ENCODE measurements at regions not wholly inside any gene's neighbourhood (a gene's known extent, or its start where the extent isn't known, plus 50 kb on each side); places are given as distances from the start of the nearest gene placed in this dataset.

- H3K27ac ChIP-seq (ENCODE audit: insufficient read depth, low read length, poor library complexity, severe bottlenecking): no peak overlapping the region
- H3K4me3 ChIP-seq (ENCODE audit: insufficient read depth, low read depth, low read length, poor library complexity, severe bottlenecking): no peak overlapping the region
- no peaks in the 10 kb centered on the region for H3K27me3 ChIP-seq (replicated peaks; ENCODE audit: control insufficient read depth, insufficient read depth, low read length, poor library complexity, severe bottlenecking)
- no peak for DNase-seq
- no peaks in the 10 kb centered on the region for H3K4me1 ChIP-seq (ENCODE audit: control insufficient read depth, insufficient read depth, low read length, poor library complexity, severe bottlenecking)
- no peaks in the 10 kb centered on the region for H3K36me3 ChIP-seq (ENCODE audit: control insufficient read depth, insufficient read depth, low read length)
- H3K9me3 ChIP-seq (ENCODE audit: control insufficient read depth, low read length): no peaks in the 10 kb centered on the region
Observed at GRCh38 chr5:167049043-167049663, 1242.3 kb upstream of the WWC1 start.

- H3K27me3 ChIP-seq (replicated peaks; ENCODE audit: control insufficient read depth, insufficient read depth, low read length, poor library complexity, severe bottlenecking): no peaks in the 10 kb centered on the region
- H3K27ac ChIP-seq (ENCODE audit: insufficient read depth, low read length, poor library complexity, severe bottlenecking): no peak overlapping the region
- H3K4me1 ChIP-seq (ENCODE audit: control insufficient read depth, insufficient read depth, low read length, poor library complexity, severe bottlenecking): no peaks in the 10 kb centered on the region
- no peak for DNase-seq
- no peaks in the 10 kb centered on the region for H3K9me3 ChIP-seq (ENCODE audit: control insufficient read depth, low read length)
- no peaks in the 10 kb centered on the region for H3K36me3 ChIP-seq (ENCODE audit: control insufficient read depth, insufficient read depth, low read length)
- no peak overlapping the region for H3K4me3 ChIP-seq (ENCODE audit: insufficient read depth, low read depth, low read length, poor library complexity, severe bottlenecking)
Observed at GRCh38 chr5:167049771-167050567, 1241.5 kb upstream of the WWC1 start.

- DNase-seq: no peak
- Histone ChIP-seq H3K4me1 (ENCODE audit: control insufficient read depth, insufficient read depth, low read length, poor library complexity, severe bottlenecking) (no peaks in the 10 kb centered on the region), H3K9me3 (ENCODE audit: control insufficient read depth, low read length) (no peaks in the 10 kb centered on the region), H3K27me3 (replicated peaks; ENCODE audit: control insufficient read depth, insufficient read depth, low read length, poor library complexity, severe bottlenecking) (no peaks in the 10 kb centered on the region), H3K4me3 (ENCODE audit: insufficient read depth, low read depth, low read length, poor library complexity, severe bottlenecking) (no peak overlapping the region), H3K36me3 (ENCODE audit: control insufficient read depth, insufficient read depth, low read length) (no peaks in the 10 kb centered on the region), H3K27ac (ENCODE audit: insufficient read depth, low read length, poor library complexity, severe bottlenecking) (no peak overlapping the region)
Observed at GRCh38 chr5:167050568-167051401, 1240.7 kb upstream of the WWC1 start.

GRCh38 chr5:167051402-167051768 lies 1240.1 kb upstream of the WWC1 start:
- Histone ChIP-seq H3K4me1 (ENCODE audit: control insufficient read depth, insufficient read depth, low read length, poor library complexity, severe bottlenecking) (no peaks in the 10 kb centered on the region), H3K27me3 (replicated peaks; ENCODE audit: control insufficient read depth, insufficient read depth, low read length, poor library complexity, severe bottlenecking) (no peaks in the 10 kb centered on the region), H3K36me3 (ENCODE audit: control insufficient read depth, insufficient read depth, low read length) (no peaks in the 10 kb centered on the region), H3K9me3 (ENCODE audit: control insufficient read depth, low read length) (no peaks in the 10 kb centered on the region), H3K4me3 (ENCODE audit: insufficient read depth, low read depth, low read length, poor library complexity, severe bottlenecking) (no peak overlapping the region), H3K27ac (ENCODE audit: insufficient read depth, low read length, poor library complexity, severe bottlenecking) (no peak overlapping the region)
- DNase-seq: no peak

GRCh38 chr5:167052791-167053190 lies 1238.7 kb upstream of the WWC1 start:
- no peaks in the 10 kb centered on the region for H3K27me3 ChIP-seq (replicated peaks; ENCODE audit: control insufficient read depth, insufficient read depth, low read length, poor library complexity, severe bottlenecking)
- no peak for DNase-seq
- no peaks in the 10 kb centered on the region for H3K36me3 ChIP-seq (ENCODE audit: control insufficient read depth, insufficient read depth, low read length)
- H3K9me3 ChIP-seq (ENCODE audit: control insufficient read depth, low read length): no peaks in the 10 kb centered on the region
- no peaks in the 10 kb centered on the region for H3K4me1 ChIP-seq (ENCODE audit: control insufficient read depth, insufficient read depth, low read length, poor library complexity, severe bottlenecking)
- H3K4me3 ChIP-seq (ENCODE audit: insufficient read depth, low read depth, low read length, poor library complexity, severe bottlenecking): no peak overlapping the region
- H3K27ac ChIP-seq (ENCODE audit: insufficient read depth, low read length, poor library complexity, severe bottlenecking): no peak overlapping the region

- no peak overlapping the region for H3K4me3 ChIP-seq (ENCODE audit: insufficient read depth, low read depth, low read length, poor library complexity, severe bottlenecking)
- no peaks in the 10 kb centered on the region for H3K36me3 ChIP-seq (ENCODE audit: control insufficient read depth, insufficient read depth, low read length)
- no peak for DNase-seq
- no peak overlapping the region for H3K27ac ChIP-seq (ENCODE audit: insufficient read depth, low read length, poor library complexity, severe bottlenecking)
- no peaks in the 10 kb centered on the region for H3K27me3 ChIP-seq (replicated peaks; ENCODE audit: control insufficient read depth, insufficient read depth, low read length, poor library complexity, severe bottlenecking)
- H3K9me3 ChIP-seq (ENCODE audit: control insufficient read depth, low read length): no peaks in the 10 kb centered on the region
- H3K4me1 ChIP-seq (ENCODE audit: control insufficient read depth, insufficient read depth, low read length, poor library complexity, severe bottlenecking): no peaks in the 10 kb centered on the region
Observed at GRCh38 chr5:167057665-167058064, 1233.8 kb upstream of the WWC1 start.

- Histone ChIP-seq H3K27me3 (replicated peaks; ENCODE audit: control insufficient read depth, insufficient read depth, low read length, poor library complexity, severe bottlenecking) (no peaks in the 10 kb centered on the region), H3K4me1 (ENCODE audit: control insufficient read depth, insufficient read depth, low read length, poor library complexity, severe bottlenecking) (no peaks in the 10 kb centered on the region), H3K27ac (ENCODE audit: insufficient read depth, low read length, poor library complexity, severe bottlenecking) (no peak overlapping the region), H3K9me3 (ENCODE audit: control insufficient read depth, low read length) (no peaks in the 10 kb centered on the region), H3K36me3 (ENCODE audit: control insufficient read depth, insufficient read depth, low read length) (no peaks in the 10 kb centered on the region), H3K4me3 (ENCODE audit: insufficient read depth, low read depth, low read length, poor library complexity, severe bottlenecking) (no peak overlapping the region)
- DNase-seq: no peak
Observed at GRCh38 chr5:167061695-167062094, 1229.8 kb upstream of the WWC1 start.

GRCh38 chr5:167063116-167063515 lies 1228.3 kb upstream of the WWC1 start:
- H3K4me3 ChIP-seq (ENCODE audit: insufficient read depth, low read depth, low read length, poor library complexity, severe bottlenecking): no peak overlapping the region
- no peak for DNase-seq
- no peaks in the 10 kb centered on the region for H3K36me3 ChIP-seq (ENCODE audit: control insufficient read depth, insufficient read depth, low read length)
- H3K4me1 ChIP-seq (ENCODE audit: control insufficient read depth, insufficient read depth, low read length, poor library complexity, severe bottlenecking): no peaks in the 10 kb centered on the region
- H3K27me3 ChIP-seq (replicated peaks; ENCODE audit: control insufficient read depth, insufficient read depth, low read length, poor library complexity, severe bottlenecking): no peaks in the 10 kb centered on the region
- H3K9me3 ChIP-seq (ENCODE audit: control insufficient read depth, low read length): no peaks in the 10 kb centered on the region
- no peak overlapping the region for H3K27ac ChIP-seq (ENCODE audit: insufficient read depth, low read length, poor library complexity, severe bottlenecking)

GRCh38 chr5:167063788-167064187 lies 1227.7 kb upstream of the WWC1 start:
- Histone ChIP-seq H3K9me3 (ENCODE audit: control insufficient read depth, low read length) (no peaks in the 10 kb centered on the region), H3K27ac (ENCODE audit: insufficient read depth, low read length, poor library complexity, severe bottlenecking) (no peak overlapping the region), H3K4me3 (ENCODE audit: insufficient read depth, low read depth, low read length, poor library complexity, severe bottlenecking) (no peak overlapping the region), H3K36me3 (ENCODE audit: control insufficient read depth, insufficient read depth, low read length) (no peaks in the 10 kb centered on the region), H3K27me3 (replicated peaks; ENCODE audit: control insufficient read depth, insufficient read depth, low read length, poor library complexity, severe bottlenecking) (no peaks in the 10 kb centered on the region), H3K4me1 (ENCODE audit: control insufficient read depth, insufficient read depth, low read length, poor library complexity, severe bottlenecking) (no peaks in the 10 kb centered on the region)
- no peak for DNase-seq

Data from effector memory CD4-positive, alpha-beta T cell (primary cell).